KMS-11 (cell line): ENCODE measurements at regions not wholly inside any gene's neighbourhood (a gene's known extent, or its start where the extent isn't known, plus 50 kb on each side); places are given as distances from the start of the nearest gene placed in this dataset.

Experiments
- H2AFZ ChIP-seq: fragments of 200-600 bp; sonication (generic); 2 replicates; pipeline ENCODE4 v1.6.1; 2016; ENCODE audit warnings: antibody characterized with exemption, mixed run types, low read depth
- H3K27ac ChIP-seq: fragments of 200-600 bp; sonication (generic); 2 replicates; pipeline ENCODE4 v1.6.1; 2016; ENCODE audit warnings: mild to moderate bottlenecking, mixed run types
- H3K27me3 ChIP-seq: fragments of 200-600 bp; sonication (generic); 2 replicates; pipeline ENCODE4 v1.6.1; 2017; ENCODE audit warnings: mild to moderate bottlenecking, low read depth, mixed run types, moderate library complexity; ENCODE audit not compliant: insufficient read depth
- H3K36me3 ChIP-seq: fragments of 200-600 bp; sonication (generic); 2 replicates; pipeline ENCODE4 v1.6.1; 2017; ENCODE audit warnings: mild to moderate bottlenecking, mixed run types; ENCODE audit not compliant: insufficient read depth
- H3K4me1 ChIP-seq: fragments of 200-600 bp; sonication (generic); 2 replicates; pipeline ENCODE4 v1.6.1; 2016; ENCODE audit warnings: mild to moderate bottlenecking, low read depth, mixed run types; ENCODE audit not compliant: poor library complexity, severe bottlenecking
- H3K4me2 ChIP-seq: fragments of 200-600 bp; sonication (generic); 2 replicates; pipeline ENCODE4 v1.7.0; 2016; ENCODE audit warnings: mild to moderate bottlenecking, mixed run types
- H3K4me3 ChIP-seq: fragments of 200-600 bp; sonication (generic); IDR thresholded peaks from 2 replicates; pipeline ENCODE4 v1.6.1; 2017; ENCODE audit warnings: low read depth, low read length, mixed read lengths; ENCODE audit not compliant: insufficient read depth
- H3K79me2 ChIP-seq: fragments of 200-600 bp; sonication (generic); 2 replicates; pipeline ENCODE4 v1.6.1; 2016; ENCODE audit warnings: low read depth, mixed run types; ENCODE audit not compliant: insufficient read depth
- H3K9ac ChIP-seq: fragments of 200-600 bp; sonication (generic); 2 replicates; pipeline ENCODE4 v1.6.1; 2016; ENCODE audit warnings: mild to moderate bottlenecking, mixed run types
- H4K20me1 ChIP-seq: fragments of 200-600 bp; sonication (generic); 2 replicates; pipeline ENCODE4 v1.6.1; 2016; ENCODE audit warnings: mild to moderate bottlenecking, mixed run types; ENCODE audit not compliant: insufficient read depth
- CTCF ChIP-seq: fragments of 200-600 bp; sonication (generic); conservative IDR thresholded peaks from 2 replicates; pipeline ENCODE4 v1.6.1; 2017; ENCODE audit warnings: low read depth, mild to moderate bottlenecking, antibody characterized with exemption, low read length, moderate library complexity, mixed read lengths

GRCh38 chr20:57087705-57088104 is 178.7 kb downstream of the BMP7 start:
- H2AFZ ChIP-seq: no peak overlapping the region
- no peak overlapping the region for H3K4me2 ChIP-seq
- H3K9ac ChIP-seq: no peak overlapping the region
- no peaks in the 10 kb centered on the region for H3K36me3 ChIP-seq
- no peak overlapping the region for H3K4me3 ChIP-seq
- TF ChIP-seq CTCF: no peak
- no peaks in the 10 kb centered on the region for H3K27me3 ChIP-seq
- H4K20me1 ChIP-seq: no peaks in the 10 kb centered on the region
- H3K79me2 ChIP-seq: no peaks in the 10 kb centered on the region
- no peak overlapping the region for H3K27ac ChIP-seq
- H3K4me1 ChIP-seq: peaks cover 18% of the 10 kb centered on the region

- Histone ChIP-seq H3K79me2 (no peaks in the 10 kb centered on the region), H3K9ac (no peak overlapping the region), H4K20me1 (no peaks in the 10 kb centered on the region), H3K4me1 (peaks cover 18% of the 10 kb centered on the region), H3K36me3 (no peaks in the 10 kb centered on the region), H3K4me3 (no peak overlapping the region), H3K4me2 (no peak overlapping the region), H3K27ac (no peak overlapping the region), H2AFZ (no peak overlapping the region), H3K27me3 (no peaks in the 10 kb centered on the region)
- TF ChIP-seq CTCF: no peak
These were observed 178.0 kb downstream of the BMP7 start for GRCh38 chr20:57088436-57088835.

- Histone ChIP-seq H3K4me3 (no peak overlapping the region), H3K27me3 (no peaks in the 10 kb centered on the region), H3K27ac (no peak overlapping the region), H3K9ac (no peak overlapping the region), H3K4me2 (no peak overlapping the region), H2AFZ (peak overlapping the region; percentile 56), H3K4me1 (peaks cover 18% of the 10 kb centered on the region), H3K79me2 (no peaks in the 10 kb centered on the region), H3K36me3 (no peaks in the 10 kb centered on the region), H4K20me1 (no peaks in the 10 kb centered on the region)
- TF ChIP-seq CTCF: peak; percentile 98
These were observed 176.7 kb downstream of the BMP7 start for GRCh38 chr20:57089699-57090144.

- Histone ChIP-seq H3K9ac (no peak overlapping the region), H4K20me1 (no peaks in the 10 kb centered on the region), H3K27me3 (no peaks in the 10 kb centered on the region), H3K79me2 (no peaks in the 10 kb centered on the region), H2AFZ (no peak overlapping the region), H3K36me3 (no peaks in the 10 kb centered on the region), H3K4me2 (no peak overlapping the region), H3K4me1 (peaks cover 18% of the 10 kb centered on the region), H3K27ac (no peak overlapping the region), H3K4me3 (no peak overlapping the region)
- no peak for TF ChIP-seq CTCF
These were observed 175.6 kb downstream of the BMP7 start for GRCh38 chr20:57090590-57091560.
